NCI-H524 (cell line): ENCODE measurements at regions not wholly inside any gene's neighbourhood (a gene's known extent, or its start where the extent isn't known, plus 50 kb on each side); places are given as distances from the start of the nearest gene placed in this dataset.
"Not testable (repeated sequence)": the region's sequence is repeated elsewhere in the genome, so short reads cannot be mapped to it uniquely, and the experiment has no call there.

Experiments used
- DNase-seq, 2 experiments: peaks; one replicate each; lab custom pipeline; 2025; lab: John Stamatoyannopoulos, UW

DNA sequence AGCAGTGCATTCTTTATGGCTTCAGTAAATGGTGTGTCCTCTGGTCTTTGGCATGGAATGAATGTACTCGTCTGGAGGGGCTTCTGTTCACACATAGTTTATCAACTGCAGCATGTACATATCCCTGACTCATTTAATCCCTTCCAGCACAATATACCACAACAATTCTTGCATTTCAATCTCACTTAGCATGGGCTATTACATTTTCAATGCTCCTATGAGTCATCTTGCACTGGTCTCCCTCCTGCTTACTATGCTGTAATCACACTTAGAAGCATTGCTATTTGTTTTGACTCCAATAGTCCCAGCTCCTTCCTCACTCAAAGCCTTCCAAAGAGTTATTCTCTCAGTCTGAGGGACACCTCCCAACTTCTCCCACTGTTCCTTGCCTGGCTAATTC, 180.9 kb upstream of the NUDT10 start:
- DNase-seq, result no peak

DNA sequence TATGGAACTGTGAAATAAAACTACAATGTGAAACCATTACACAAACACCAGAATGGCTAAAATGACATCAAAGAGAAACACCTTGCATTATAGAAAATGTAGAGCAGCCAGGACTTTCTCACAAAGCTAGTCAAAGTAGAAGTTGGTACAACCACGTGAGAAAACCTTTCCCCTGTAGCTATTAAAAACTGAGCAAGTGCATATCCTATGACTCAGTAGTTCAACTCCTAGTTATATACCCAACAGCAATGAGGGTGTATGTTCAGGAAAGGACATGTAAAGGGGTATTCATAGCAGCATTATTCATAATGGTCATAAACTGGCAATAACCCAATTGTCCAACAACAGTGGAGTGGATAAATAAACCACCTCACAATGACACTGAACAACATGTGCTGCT, 177.5 kb upstream of the NUDT10 start:
- DNase-seq, result no peak

DNA sequence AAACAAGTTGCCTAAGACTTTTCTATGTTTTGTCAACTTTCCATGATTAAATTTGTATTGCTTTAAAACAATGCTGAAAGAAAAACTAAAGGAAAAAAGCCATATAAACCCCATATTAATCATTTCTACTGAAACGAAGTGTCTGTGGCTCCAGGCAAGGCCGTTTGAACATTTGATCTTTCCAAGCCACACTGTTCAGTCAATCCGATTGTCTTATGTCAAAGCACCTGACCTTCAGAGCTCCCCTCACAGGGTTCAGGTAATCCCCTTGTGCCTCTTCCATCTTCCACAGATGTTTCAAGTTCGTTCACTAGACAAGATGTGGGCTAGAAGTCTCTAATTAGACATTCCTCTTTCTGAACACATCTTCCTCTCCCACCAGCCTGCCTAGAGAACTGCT, 177.1 kb upstream of the NUDT10 start:
- no peak for DNase-seq

DNA sequence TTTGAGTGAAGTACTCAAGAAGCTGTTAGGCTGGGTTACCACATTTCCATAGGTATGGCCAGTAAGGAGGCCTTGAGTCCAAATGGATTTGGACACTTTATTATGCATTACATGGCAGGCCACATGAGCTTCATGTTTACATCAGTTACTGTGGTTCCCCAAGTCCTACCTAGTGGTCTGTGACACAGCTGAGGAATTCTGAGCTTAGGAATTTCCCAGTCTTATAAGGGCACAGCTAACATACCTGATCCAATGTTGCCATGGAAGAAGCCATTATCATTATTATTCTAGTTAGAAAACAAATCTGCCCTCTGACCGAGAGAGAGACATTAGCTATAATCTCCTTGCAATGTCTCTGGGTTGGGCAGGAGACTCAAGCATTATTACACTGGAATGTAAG, 174.4 kb upstream of the NUDT10 start:
- no peak for DNase-seq

DNA sequence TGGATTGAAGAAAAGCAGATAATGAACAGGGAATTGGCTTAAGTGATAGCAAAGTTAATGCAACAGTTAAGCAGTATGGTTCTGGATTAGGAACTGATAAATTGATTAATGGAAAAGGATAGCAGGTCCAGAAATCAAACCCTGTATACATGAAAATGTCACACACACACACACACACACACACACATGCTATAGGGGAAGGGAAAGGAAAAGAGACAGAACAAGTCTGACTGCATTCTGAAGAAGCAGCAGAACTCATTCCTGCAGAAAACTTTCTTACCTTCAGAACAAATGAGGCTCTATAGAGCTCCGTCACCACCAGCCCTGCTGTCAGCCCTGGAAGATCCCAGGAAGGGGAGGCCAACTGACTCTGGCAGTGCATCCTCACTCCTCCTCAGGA, 173.2 kb upstream of the NUDT10 start:
- DNase-seq, result not testable (repeated sequence)

DNA sequence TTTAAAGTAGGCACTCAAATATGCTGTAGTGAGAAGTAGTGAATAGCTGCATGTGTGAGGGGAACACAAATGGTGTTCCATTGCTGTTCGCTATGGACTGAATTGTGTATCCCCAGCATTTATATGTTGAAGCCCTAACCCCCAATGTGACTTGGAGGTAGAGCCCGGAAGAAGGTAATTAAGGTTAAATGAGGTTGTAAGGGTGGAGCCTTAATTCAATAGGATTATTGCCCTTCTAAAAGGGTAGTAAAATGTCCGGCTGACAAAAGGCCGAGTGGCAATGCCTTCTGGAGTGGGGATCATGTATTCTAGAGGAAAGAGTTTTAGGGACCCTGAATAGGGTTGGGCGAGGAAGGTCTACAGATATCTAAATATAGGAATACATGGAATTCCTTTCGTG, 168.9 kb upstream of the NUDT10 start:
- no peak for DNase-seq

DNA sequence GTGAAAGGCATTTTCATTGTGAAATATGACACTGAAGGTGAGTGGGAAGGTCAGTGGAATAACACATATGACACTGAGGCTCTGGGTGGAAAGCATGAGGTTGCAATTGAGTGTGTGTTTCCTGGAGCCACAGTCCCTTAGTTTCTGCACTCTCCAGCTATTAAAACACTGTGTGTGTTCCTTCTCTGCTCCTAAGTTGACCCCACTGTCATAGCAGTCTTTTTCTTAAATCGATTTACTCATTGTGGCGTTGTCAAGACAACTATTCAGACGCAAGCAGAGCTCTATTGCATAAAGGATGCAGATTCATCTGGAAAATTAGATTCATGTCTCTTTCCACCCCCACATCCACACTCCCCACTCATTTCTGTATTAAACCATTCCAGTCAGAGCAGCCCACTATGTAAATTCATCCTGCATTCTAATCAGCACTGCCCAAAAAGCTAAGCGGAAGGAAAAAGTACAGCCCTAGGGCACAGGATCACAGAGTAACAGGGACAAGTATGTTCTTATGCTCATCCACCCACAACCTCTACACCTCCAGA, 154.2 kb upstream of the NUDT10 start:
- DNase-seq, result not testable (repeated sequence)

DNA sequence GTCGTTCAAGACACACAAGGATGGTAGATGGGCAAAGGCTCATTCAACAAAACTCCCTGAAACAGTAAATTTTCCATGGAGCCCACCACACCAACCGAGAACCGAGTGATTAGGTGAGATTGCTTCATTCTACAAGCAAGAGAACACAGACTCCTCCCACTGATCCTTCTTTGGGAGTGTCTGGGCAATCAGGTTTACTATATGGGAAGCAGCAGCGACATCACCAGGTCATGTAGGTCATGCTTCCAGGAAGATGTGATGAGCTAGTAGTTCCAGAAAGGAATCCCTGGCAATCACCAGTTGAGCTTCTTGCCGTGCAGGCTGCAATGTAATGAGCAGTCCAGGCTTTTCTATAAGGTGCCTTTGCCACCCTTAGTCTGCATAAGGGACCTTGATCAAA, 152.8 kb upstream of the NUDT10 start:
- DNase-seq, result not testable (repeated sequence)

DNA sequence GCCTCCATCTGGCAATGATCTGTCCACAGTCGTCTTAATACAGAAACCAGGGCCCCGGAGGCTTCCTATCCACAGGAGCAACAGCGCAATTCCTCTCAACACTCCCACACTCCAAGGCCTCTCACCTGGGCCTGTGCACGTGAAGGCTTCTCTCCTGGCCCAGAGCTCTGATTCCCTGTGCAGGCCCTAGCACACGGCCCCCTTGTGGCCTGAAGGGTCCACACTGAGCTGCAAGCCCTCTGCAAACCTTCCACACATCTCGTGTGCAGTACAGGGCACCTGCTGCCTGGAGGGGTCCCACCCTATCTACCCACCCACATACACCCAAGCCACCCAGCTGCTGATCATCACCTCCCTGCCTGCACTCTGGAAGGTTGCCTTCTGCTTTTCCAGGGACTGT, 150.1 kb upstream of the NUDT10 start:
- DNase-seq, result no peak

DNA sequence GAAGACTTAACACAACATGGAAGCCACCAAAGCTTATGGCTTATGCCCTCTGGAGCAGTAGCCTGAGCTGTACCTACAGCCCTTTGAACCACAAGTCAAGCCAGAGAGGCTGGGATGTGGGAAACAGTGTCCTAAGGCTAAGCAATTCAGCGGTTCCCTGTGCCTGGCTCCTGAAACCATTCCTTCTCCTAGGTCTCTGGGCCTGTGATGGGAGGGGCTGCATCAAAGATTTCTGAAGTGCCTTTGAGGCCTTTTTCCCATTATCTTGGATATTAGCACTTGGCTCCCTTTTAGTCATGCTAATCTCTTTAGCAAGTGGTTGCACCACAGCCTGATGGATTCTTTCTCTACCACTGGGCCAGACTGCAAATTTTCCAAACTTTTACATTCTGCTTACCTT, 140.5 kb upstream of the NUDT10 start:
- no peak for DNase-seq

DNA sequence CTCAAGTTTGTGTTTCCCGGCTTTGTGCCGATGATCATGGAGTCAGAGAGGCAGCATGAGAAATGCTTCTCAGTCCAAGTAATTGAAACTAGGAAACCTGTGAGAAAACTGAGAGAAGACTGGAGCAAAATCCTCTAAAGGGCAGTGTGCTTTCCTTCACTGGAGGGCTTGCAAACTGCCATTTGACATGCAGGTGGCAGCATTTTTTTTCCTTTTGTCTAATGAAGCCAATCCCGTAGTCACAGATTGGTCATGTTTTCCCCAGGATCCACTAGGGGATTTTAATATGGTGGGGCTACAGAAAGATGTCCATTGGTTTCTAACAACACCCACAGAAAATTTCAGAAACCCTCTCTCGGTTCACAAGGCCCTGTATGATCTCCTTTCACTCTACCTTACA, 117.4 kb upstream of the NUDT10 start:
- DNase-seq, result no peak

DNA sequence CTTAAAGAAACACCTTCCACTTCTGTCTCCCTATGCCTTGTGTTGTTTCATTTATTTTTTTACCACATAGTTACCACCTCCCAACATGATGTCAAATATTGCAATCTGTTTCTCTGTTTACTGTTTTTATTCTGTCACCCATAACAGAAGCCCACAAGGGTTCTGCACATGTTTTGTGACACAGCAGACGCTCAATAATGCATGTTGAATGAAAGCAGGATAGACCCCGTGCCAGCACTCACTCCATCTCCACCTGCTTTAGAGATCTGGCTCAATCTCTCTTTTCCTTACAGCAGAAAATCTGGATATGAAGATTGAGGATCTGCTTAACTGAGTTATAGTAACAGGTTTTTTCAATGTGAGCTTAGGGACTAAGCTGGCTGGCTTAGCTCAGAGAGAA, 116.8 kb upstream of the NUDT10 start:
- DNase-seq, result no peak

DNA sequence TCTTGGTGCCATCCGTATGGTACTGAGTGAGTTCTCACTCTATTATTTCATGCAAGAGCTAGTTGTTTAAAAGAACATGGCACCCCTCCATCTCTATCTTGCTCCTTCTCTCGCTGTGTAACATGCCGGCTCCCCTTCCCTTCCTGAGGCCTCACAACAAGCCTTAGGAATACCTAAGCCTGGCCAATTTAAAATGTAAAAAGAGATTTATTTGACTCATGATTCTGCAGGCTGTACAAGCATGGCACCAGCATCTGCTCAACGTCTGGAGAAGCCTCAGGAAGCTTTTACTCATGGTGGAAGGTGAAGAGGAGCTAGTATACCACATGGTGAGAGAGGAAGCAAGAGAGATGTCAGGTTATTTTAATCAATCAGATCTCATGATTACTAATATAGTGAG, 90.4 kb upstream of the NUDT10 start:
- no peak for DNase-seq

DNA sequence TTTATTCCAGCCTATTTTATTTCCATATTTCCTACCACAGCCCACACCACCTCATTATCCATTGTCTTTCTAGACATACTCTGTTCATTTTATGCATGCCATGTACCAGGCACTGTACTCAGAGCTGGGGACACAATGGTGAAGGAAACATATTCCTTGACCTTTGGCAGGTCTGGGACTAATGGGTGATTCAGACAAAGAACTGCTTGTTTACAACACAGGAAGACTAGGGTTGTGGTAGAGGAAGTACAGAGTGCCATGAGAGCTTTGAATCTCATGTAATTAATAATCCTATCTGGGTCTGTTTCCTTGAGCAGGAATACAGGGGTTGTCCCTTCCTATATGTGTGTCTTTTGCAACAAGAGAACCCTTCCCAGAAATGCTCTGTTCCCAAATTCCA, 75.1 kb upstream of the NUDT10 start:
- no peak for DNase-seq

DNA sequence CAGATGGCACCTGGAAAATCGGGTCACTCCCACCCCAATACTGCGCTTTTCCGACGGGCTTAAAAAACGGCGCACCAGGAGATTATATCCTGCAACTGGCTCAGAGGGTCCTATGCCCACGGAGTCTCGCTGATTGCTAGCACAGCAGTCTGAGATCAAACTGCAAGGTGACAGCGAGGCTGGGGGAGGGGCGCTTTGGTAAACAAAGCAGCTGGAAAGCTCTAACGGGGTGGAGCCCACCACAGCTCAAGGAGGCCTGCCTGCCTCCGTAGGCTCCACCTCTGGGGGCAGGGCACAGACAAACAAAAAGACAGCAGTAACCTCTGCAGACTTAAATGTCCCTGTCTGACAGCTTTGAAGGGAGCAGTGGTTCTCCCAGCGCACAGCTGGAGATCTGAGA, 70.4 kb upstream of the NUDT10 start:
- not testable (repeated sequence) for DNase-seq

DNA sequence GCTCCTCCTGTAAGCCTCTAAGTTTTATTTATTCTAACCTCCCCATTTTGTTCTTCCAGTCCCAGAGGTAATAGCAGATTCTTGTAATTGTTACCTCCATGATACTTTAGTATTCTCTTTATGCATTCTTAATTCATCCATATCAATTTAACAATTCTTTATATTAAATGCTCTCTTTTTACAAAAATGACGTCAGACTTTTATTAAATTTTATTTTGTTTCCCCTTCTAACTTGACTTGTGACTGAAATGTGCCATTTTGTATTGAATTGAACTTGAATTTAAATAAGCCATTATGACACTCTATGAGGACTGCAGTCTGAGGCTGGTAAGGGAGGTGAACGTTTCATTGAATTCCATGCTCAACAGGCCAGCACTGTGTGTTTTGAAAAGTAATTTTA, 60.0 kb upstream of the NUDT10 start:
- no peak for DNase-seq

DNA sequence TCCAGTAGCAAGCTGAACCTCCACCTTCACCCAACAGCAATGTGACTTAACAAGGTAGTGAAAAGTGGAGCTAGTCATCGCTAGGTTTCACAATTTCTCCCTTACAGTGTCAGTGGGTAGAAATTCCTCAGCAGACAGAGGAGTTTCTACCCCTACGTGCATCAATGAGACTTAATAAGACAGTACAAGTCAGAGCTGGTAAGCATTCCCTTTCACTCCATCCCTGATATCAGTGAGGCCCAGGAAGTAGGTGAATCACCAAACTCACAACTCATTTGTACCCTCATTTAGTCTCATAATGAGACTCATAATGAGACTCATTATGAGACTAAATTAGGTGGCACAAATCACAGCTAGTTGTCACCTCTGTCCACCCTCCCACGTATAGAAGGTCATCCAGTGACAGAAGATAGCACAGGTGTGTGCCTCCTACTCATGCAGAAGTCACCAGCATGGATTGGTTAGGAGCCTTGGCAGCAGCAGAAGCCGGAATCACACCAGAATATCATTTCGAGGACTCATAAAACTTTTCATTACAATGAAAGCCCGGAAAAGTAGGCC, 50.8 kb upstream of the NUDT10 start:
- DNase-seq, result no peak
